H9 (cell line): ENCODE measurements at regions not wholly inside any gene's neighbourhood (a gene's known extent, or its start where the extent isn't known, plus 50 kb on each side); places are given as distances from the start of the nearest gene placed in this dataset.

Source experiments
- DNase-seq: peaks from one replicate; pipeline ENCODE4 v3.0.0-alpha.2; 2017
- H2AFZ ChIP-seq: one replicate; pipeline ENCODE4 v1.6.1; 2013; ENCODE audit warnings: mild to moderate bottlenecking, low read length, control low read depth, moderate library complexity
- H2AK5ac ChIP-seq: 2 replicates; pipeline ENCODE4 v1.6.1; 2013; ENCODE audit warnings: low read length, control low read depth, mixed read lengths; ENCODE audit not compliant: insufficient read length
- H2BK120ac ChIP-seq: one replicate; pipeline ENCODE4 v1.6.1; 2013; ENCODE audit warnings: low read depth, mild to moderate bottlenecking, low read length, control low read depth, inconsistent platforms; ENCODE audit not compliant: poor library complexity, severe bottlenecking
- H2BK12ac ChIP-seq: 2 replicates; pipeline ENCODE4 v1.6.1; 2013; ENCODE audit warnings: low read length, control low read depth, mixed read lengths, low read depth; ENCODE audit not compliant: insufficient read length
- H2BK15ac ChIP-seq: 2 replicates; pipeline ENCODE4 v1.6.1; 2013; ENCODE audit warnings: low read depth, low read length, control low read depth
- H2BK20ac ChIP-seq: one replicate; pipeline ENCODE4 v1.6.1; 2013; ENCODE audit warnings: low read depth, mild to moderate bottlenecking, low read length, control low read depth, inconsistent platforms; ENCODE audit not compliant: poor library complexity, severe bottlenecking
- H2BK5ac ChIP-seq: 2 replicates; pipeline ENCODE4 v1.6.1; 2013; ENCODE audit warnings: low read length, control low read depth, mixed read lengths; ENCODE audit not compliant: insufficient read length
- H3K14ac ChIP-seq: 2 replicates; pipeline ENCODE4 v1.6.1; 2013; ENCODE audit warnings: low read length, control low read depth; ENCODE audit not compliant: insufficient read depth
- H3K18ac ChIP-seq: 2 replicates; pipeline ENCODE4 v1.6.1; 2013; ENCODE audit warnings: low read depth, mild to moderate bottlenecking, mixed read lengths, low read length, control low read depth; ENCODE audit not compliant: insufficient read length
- H3K23ac ChIP-seq: 2 replicates; pipeline ENCODE4 v1.6.1; 2013; ENCODE audit warnings: low read length, control low read depth, mixed read lengths, low read depth; ENCODE audit not compliant: insufficient read length
- H3K23me2 ChIP-seq: 2 replicates; pipeline ENCODE4 v1.6.1; 2013; ENCODE audit warnings: low read depth, mild to moderate bottlenecking, mixed read lengths, low read length, control low read depth; ENCODE audit not compliant: insufficient read length, poor library complexity, severe bottlenecking
- H3K27ac ChIP-seq: 2 replicates; pipeline ENCODE4 v1.5.1; 2013; ENCODE audit warnings: low read length, control low read depth, mixed read lengths, low read depth; ENCODE audit not compliant: insufficient read length
- H3K27me3 ChIP-seq: 2 replicates; pipeline ENCODE4 v1.6.1; 2013; ENCODE audit warnings: low read length, control low read depth, inconsistent platforms; ENCODE audit not compliant: insufficient read depth
- H3K4ac ChIP-seq: 2 replicates; pipeline ENCODE4 v1.6.1; 2013; ENCODE audit warnings: low read depth, mild to moderate bottlenecking, control low read depth, inconsistent platforms, low read length, moderate library complexity
- H3K4me1 ChIP-seq: 2 replicates; pipeline ENCODE4 v1.6.1; 2013; ENCODE audit warnings: low read length, control low read depth, inconsistent platforms; ENCODE audit not compliant: insufficient read depth
- H3K4me2 ChIP-seq: 2 replicates; pipeline ENCODE4 v1.6.1; 2013; ENCODE audit warnings: low read length, control low read depth, mixed read lengths; ENCODE audit not compliant: insufficient read length, insufficient read depth
- H3K56ac ChIP-seq: 2 replicates; pipeline ENCODE4 v1.6.1; 2013; ENCODE audit warnings: low read depth, mild to moderate bottlenecking, mixed read lengths, low read length, control low read depth; ENCODE audit not compliant: insufficient read length
- H3K79me1 ChIP-seq: 2 replicates; pipeline ENCODE4 v1.6.1; 2013; ENCODE audit warnings: low read depth, mild to moderate bottlenecking, moderate library complexity, low read length, control low read depth, inconsistent platforms; ENCODE audit not compliant: insufficient read depth, poor library complexity, severe bottlenecking
- H3K79me2 ChIP-seq: 2 replicates; pipeline ENCODE4 v1.6.1; 2013; ENCODE audit warnings: low read length, control low read depth, inconsistent platforms; ENCODE audit not compliant: insufficient read depth
- H3K9ac ChIP-seq: 2 replicates; pipeline ENCODE4 v1.6.1; 2013; ENCODE audit warnings: low read length, control low read depth, mixed read lengths; ENCODE audit not compliant: insufficient read length; ENCODE audit errors: extremely low read depth
- H3K9me3 ChIP-seq: one replicate; pipeline ENCODE4 v1.6.1; 2013; ENCODE audit warnings: low read depth, low read length, inconsistent platforms; ENCODE audit not compliant: control insufficient read depth
- H3T11ph ChIP-seq: one replicate; pipeline ENCODE4 v1.6.1; 2013; ENCODE audit warnings: mild to moderate bottlenecking, low read length, control low read depth, inconsistent platforms
- H4K20me1 ChIP-seq: one replicate; pipeline ENCODE4 v1.6.1; 2013; ENCODE audit not compliant: control insufficient read depth, insufficient read length, insufficient read depth
- H4K5ac ChIP-seq: 2 replicates; pipeline ENCODE4 v1.6.1; 2013; ENCODE audit warnings: low read depth, mild to moderate bottlenecking, mixed read lengths, low read length, control low read depth; ENCODE audit not compliant: insufficient read length
- H4K8ac ChIP-seq: replicated peaks from 2 replicates; pipeline ENCODE4 v1.6.1; 2013; ENCODE audit warnings: low read length, control low read depth, mixed read lengths, low read depth; ENCODE audit not compliant: insufficient read length
- H4K91ac ChIP-seq: 2 replicates; pipeline ENCODE4 v1.6.1; 2013; ENCODE audit warnings: low read depth, mild to moderate bottlenecking, moderate library complexity, mixed read lengths, low read length, control low read depth; ENCODE audit not compliant: insufficient read length
- H3K27ac Mint-ChIP-seq, 3 experiments: 2 replicates in 2 of 3; 3 replicates in 1 of 3; pipeline ENCODE4 v1.8.0; 2020 to 2021; ENCODE audit warnings: mixed read lengths in 3 of 3, mild to moderate bottlenecking in 1 of 3, moderate library complexity in 1 of 3
- H3K27me3 Mint-ChIP-seq: 2 replicates; pipeline ENCODE4 v1.8.0; 2021; ENCODE audit warnings: low read depth, mild to moderate bottlenecking, moderate library complexity, mixed read lengths
- H3K36me3 Mint-ChIP-seq, 3 experiments: 2 replicates in 2 of 3; 3 replicates in 1 of 3; pipeline ENCODE4 v1.8.0; 2020 to 2021; ENCODE audit warnings: low read depth in 3 of 3, mixed read lengths in 3 of 3; ENCODE audit not compliant: insufficient read depth in 1 of 3
- H3K4me1 Mint-ChIP-seq, 2 experiments: 2 replicates each; pipeline ENCODE4 v1.8.0; 2020; ENCODE audit warnings: mixed read lengths in 2 of 2
- H3K4me3 Mint-ChIP-seq, 2 experiments: 2 replicates in 1 of 2; 3 replicates in 1 of 2; pipeline ENCODE4 v1.8.0; 2020 to 2021; ENCODE audit warnings: mild to moderate bottlenecking in 2 of 2, mixed read lengths in 2 of 2, moderate library complexity in 1 of 2
- H3K9me3 Mint-ChIP-seq, 2 experiments: 2 replicates in 1 of 2; 3 replicates in 1 of 2; pipeline ENCODE4 v1.8.0; 2020; ENCODE audit warnings: mild to moderate bottlenecking in 2 of 2, mixed read lengths in 2 of 2, moderate library complexity in 1 of 2
- CTCF ChIP-seq: fragments of 200-600 bp; sonication (generic); conservative IDR thresholded peaks from 3 replicates; pipeline ENCODE4 v1.8.0; 2021; ENCODE audit warnings: antibody characterized with exemption, mild to moderate bottlenecking
- WGBS: extraction: QIAGEN DNeasy Blood & Tissue Kit; methylation state at CpG from one replicate; pipeline ENCODE4 v1.1.7; 2013; ENCODE audit warnings: missing lambda C conversion rate, low lambda C conversion rate, mixed read lengths; ENCODE audit not compliant: insufficient read length; ENCODE audit errors: extremely low coverage; 5-methylcytosine and 5-hydroxymethylcytosine counted together

GRCh38 chr12:75782069-75782581, 249.5 kb downstream of the PHLDA1 start:
- Histone ChIP-seq H2AK5ac (no peak overlapping the region), H3K9ac (no peak overlapping the region), H2AFZ (no peak overlapping the region), H3K56ac (no peak overlapping the region), H4K20me1 (no peaks in the 10 kb centered on the region), H3K79me1 (no peaks in the 10 kb centered on the region), H3K9me3 (no peaks in the 10 kb centered on the region), H2BK120ac (no peak overlapping the region), H3K27ac (no peak overlapping the region), H4K8ac (no peak overlapping the region), H3K4me2 (no peak overlapping the region), H4K5ac (no peak overlapping the region), H2BK20ac (no peak overlapping the region), H3K4ac (no peak overlapping the region), H3K23ac (no peak overlapping the region), H3K18ac (no peak overlapping the region), H3T11ph (no peak overlapping the region), H2BK15ac (no peak overlapping the region), H4K91ac (no peak overlapping the region), H3K27me3 (no peaks in the 10 kb centered on the region), H3K79me2 (no peaks in the 10 kb centered on the region), H2BK12ac (no peak overlapping the region), H2BK5ac (no peak overlapping the region), H3K23me2 (no peaks in the 10 kb centered on the region), H3K4me1 (no peaks in the 10 kb centered on the region), H3K14ac (no peak overlapping the region)
- Mint-ChIP-seq H3K4me1 (peaks cover 4 to 6% of the 10 kb centered on the region in 2 experiments; a peak in 3 of 4 replicates), H3K36me3 (peaks cover 0 to 7% (median 5%) of the 10 kb centered on the region in 3 experiments; a peak in 4 of 7 replicates), H3K4me3 (no peak overlapping the region), H3K27me3 (peaks cover 2% of the 10 kb centered on the region; the same call in 1 of the 2 replicates), H3K9me3 (no peaks in the 10 kb centered on the region; a peak in 2 of 5 replicates), H3K27ac (no peak overlapping the region)
- no CpG with 5 or more reads among the region's 4 CpGs for WGBS
- no peak for DNase-seq
- TF ChIP-seq CTCF = no peak
